ENCODE measurements at regions not wholly inside any gene's neighbourhood (a gene's known extent, or its start where the extent isn't known, plus 50 kb on each side); places are given as distances from the start of the nearest gene placed in this dataset.
"Not testable (repeated sequence)": the region's sequence is repeated elsewhere in the genome, so short reads cannot be mapped to it uniquely, and the experiment has no call there.

GRCh38 chr4:186805917-186806316 is 82.3 kb upstream of the FAT1 start:
- H3K9ac ChIP-seq (ENCODE audit: low read depth, low read length); H2BK15ac ChIP-seq (ENCODE audit: low read depth, low read length); H3K14ac ChIP-seq (replicated peaks; ENCODE audit: low read depth, low read length); H4K91ac ChIP-seq (ENCODE audit: insufficient read depth, low read depth, low read length); H4K8ac ChIP-seq (ENCODE audit: low read depth in 2 of 2, low read length in 2 of 2); in situ Hi-C loops (cut with MboI; ENCODE audit: low sequenced_read_pairs); BruUV-seq (replicated peaks); H4K5ac ChIP-seq (ENCODE audit: low read depth, low read length); H3K4me2 ChIP-seq (ENCODE audit: low read depth, low read length); H2BK5ac ChIP-seq (ENCODE audit: low read depth, low read length, poor library complexity, severe bottlenecking); H3K9me1 ChIP-seq (ENCODE audit: insufficient read depth, low read length); H3K36me3 ChIP-seq (ENCODE audit: control insufficient read depth, insufficient read depth, low read length); H3K27ac ChIP-seq (ENCODE audit: insufficient read depth, low read length); intact Hi-C loops (cut with micrococcal nuclease); H3K56ac ChIP-seq (ENCODE audit: extremely low read depth, insufficient read depth, low read length); H3K4me1 ChIP-seq (ENCODE audit: control insufficient read depth, insufficient read depth, low read length); H3K18ac ChIP-seq (ENCODE audit: low read depth, low read length); H4K20me1 ChIP-seq (ENCODE audit: insufficient read depth, low read length); H2AK5ac ChIP-seq (ENCODE audit: low read depth, low read length); POLR2A ChIA-PET (ENCODE audit: unreplicated experiment); H2BK120ac ChIP-seq (ENCODE audit: low read depth, low read length); H2BK20ac ChIP-seq (ENCODE audit: low read depth, low read length); H3K23ac ChIP-seq (ENCODE audit: low read depth, low read length); H3K4ac ChIP-seq (ENCODE audit: low read depth, low read length); DNase-seq; H2AFZ ChIP-seq (replicated peaks; ENCODE audit: low read length, poor library complexity); H3K9me3 ChIP-seq (ENCODE audit: control insufficient read depth, insufficient read depth, low read length); dilution Hi-C loops (cut with HindIII; ENCODE audit: low sequenced_read_pairs, unreplicated experiment); ATAC-seq (ENCODE audit: low read depth); H3K4me3 ChIP-seq (ENCODE audit: insufficient read depth, low read depth, low read length); H3K79me1 ChIP-seq (ENCODE audit: low read depth in 1 of 2, low read length in 2 of 2); H2AK9ac ChIP-seq (replicated peaks; ENCODE audit: low read depth, low read length, poor library complexity); H3K27me3 ChIP-seq (ENCODE audit: control insufficient read depth, insufficient read depth, low read length): not testable (repeated sequence)
- CTCF ChIA-PET: interaction anchor here (0.7 kb wide), 1 partner anchor 1241 kb away, joined by 3 read pairs; no protein-coding TSS in a partner anchor
- no CpG with 5 or more reads among the region's 5 CpGs for WGBS, 2 experiments (ENCODE audit: extremely low coverage in 2 of 2, insufficient read length in 1 of 2)
